ENCODE measurements at regions not wholly inside any gene's neighbourhood (a gene's known extent, or its start where the extent isn't known, plus 50 kb on each side); places are given as distances from the start of the nearest gene placed in this dataset.

GRCh38 chr22:48083502-48083901, 1321.1 kb downstream of the TBC1D22A start:
- TF ChIP-seq CTCF (IDR thresholded peaks at IDR 0.05), result no peak
- no peak for DNase-seq (ENCODE audit: low spot score)
- no peak overlapping the region for H3K27ac ChIP-seq
- H3K4me3 ChIP-seq, result no peak overlapping the region

DNA sequence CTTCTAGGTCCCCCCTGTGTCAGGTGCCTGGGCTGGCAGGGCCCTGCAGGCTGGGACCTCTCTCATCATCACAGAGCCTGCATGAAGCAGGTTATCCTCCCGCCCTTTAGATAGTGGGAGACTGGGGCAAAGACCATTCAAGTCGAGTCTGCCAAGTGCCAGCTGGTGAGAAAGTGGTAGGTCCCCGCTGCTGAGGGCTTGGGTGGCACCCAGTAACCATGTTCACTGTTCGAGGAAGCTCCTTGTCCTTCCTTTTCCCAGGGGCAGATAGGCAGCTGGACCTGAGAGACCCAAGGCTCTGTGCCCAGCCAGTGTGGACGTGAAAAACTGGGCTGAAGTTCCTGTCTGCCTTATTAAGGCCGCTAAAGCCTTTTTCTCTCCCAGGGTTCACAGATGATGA, 1319.8 kb downstream of the TBC1D22A start:
- DNase-seq (ENCODE audit: low spot score), result no peak
- no peak overlapping the region for H3K4me3 ChIP-seq
- TF ChIP-seq CTCF (IDR thresholded peaks at IDR 0.05), result no peak
- no peak overlapping the region for H3K27ac ChIP-seq

GRCh38 chr22:48081281-48081680, 1318.8 kb downstream of the TBC1D22A start:
- H3K27ac ChIP-seq, result no peak overlapping the region
- no peak for DNase-seq (ENCODE audit: low spot score)
- TF ChIP-seq CTCF (IDR thresholded peaks at IDR 0.05), result no peak
- H3K4me3 ChIP-seq, result no peak overlapping the region

DNA sequence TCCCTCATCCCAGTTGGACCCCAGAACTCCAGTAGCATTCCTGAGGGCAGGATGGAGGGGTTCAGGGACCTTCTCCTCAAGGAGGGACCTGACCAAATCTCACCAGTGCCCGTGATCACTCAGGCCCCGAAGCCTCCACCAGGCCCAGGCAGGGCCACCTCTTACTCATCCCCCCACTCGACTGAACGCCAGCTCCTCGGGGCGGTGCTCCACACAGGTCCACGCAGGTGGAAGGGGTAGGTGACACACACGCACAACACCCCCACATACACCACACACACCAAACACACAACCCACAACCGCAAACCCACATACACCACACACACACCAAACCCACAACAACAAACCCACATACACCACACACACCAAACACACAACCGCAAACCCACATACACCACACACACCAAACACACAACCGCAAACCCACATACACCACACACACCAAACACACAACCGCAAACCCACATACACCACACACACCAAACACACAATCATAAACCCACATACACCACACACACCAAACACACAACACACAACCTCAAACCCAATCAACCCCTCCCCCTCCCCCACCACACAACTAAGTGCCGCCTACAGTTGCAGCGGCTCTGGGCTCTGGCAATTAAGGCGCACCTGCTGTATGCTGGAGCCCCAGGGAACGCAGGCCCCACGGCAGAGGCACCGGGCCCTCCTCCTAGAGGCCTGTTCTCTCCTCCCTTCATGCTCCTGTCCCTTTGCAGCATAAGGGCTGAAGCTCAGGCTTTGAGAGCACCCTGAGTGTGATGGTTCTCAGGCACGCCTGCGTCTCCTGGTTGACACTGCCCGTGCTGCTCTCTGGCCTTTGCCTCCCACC, 1318.1 kb downstream of the TBC1D22A start:
- H3K4me3 ChIP-seq, result no peak overlapping the region
- TF ChIP-seq CTCF (IDR thresholded peaks at IDR 0.05), result no peak
- no peak overlapping the region for H3K27ac ChIP-seq
- DNase-seq (ENCODE audit: low spot score), result no peak

DNA sequence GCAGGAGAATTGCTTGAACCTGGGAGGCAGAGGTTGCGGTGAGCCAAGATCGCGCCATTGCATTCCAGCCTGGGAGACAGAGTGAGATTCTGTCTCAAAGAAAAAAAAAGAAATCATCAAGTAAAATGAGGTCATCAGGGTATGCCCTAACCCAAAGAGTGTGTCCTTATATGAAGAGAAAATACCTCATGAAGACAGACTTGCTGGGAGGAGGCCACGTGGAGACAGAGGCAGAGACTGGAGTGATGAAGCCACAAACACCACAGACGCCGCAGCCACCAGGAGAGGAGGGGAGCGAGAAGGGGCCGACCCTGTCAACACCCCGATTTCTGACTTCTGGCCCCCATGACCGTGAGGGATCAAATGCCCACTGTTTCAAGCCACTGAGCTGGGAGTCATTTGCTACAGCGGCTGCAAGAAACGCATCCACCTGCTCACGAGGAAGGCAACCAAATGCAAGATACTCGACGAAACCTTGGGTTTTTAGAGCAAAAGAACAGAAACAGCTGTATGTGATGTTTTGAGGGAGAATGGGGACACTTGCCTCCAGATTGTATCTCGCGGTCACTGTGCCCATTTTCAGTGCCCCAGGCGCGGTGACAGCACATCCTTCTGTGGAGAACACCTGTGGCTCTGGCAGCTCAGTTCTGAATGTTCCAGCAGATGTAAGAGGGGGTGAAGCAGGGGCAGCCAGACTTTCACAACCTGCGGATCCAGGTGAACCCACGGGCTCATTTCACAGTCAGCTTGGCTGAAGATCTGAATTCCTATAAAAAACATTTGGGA, 1317.2 kb downstream of the TBC1D22A start:
- no peak overlapping the region for H3K27ac ChIP-seq
- no peak for TF ChIP-seq CTCF (IDR thresholded peaks at IDR 0.05)
- no peak overlapping the region for H3K4me3 ChIP-seq
- DNase-seq (ENCODE audit: low spot score), result no peak

GRCh38 chr22:48078825-48079224, 1316.4 kb downstream of the TBC1D22A start:
- DNase-seq (ENCODE audit: low spot score), result no peak
- Histone ChIP-seq H3K27ac (no peak overlapping the region), H3K4me3 (no peak overlapping the region)
- no peak for TF ChIP-seq CTCF (IDR thresholded peaks at IDR 0.05)
